Testis (tissue), 2 donors: ENCODE measurements at regions not wholly inside any gene's neighbourhood (a gene's known extent, or its start where the extent isn't known, plus 50 kb on each side); places are given as distances from the start of the nearest gene placed in this dataset.

Experiments
- DNase-seq: peaks from one replicate; pipeline ENCODE4 v3.0.0-alpha.2; 2019
- H3K27ac ChIP-seq, 2 donors: fragments of 200-600 bp; sonication (generic); one replicate each; pipeline ENCODE4 v1.5.1; 2019
- H3K27me3 ChIP-seq: fragments of 200-600 bp; sonication (generic); one replicate; pipeline ENCODE4 v1.5.1; 2019
- H3K36me3 ChIP-seq: fragments of 200-600 bp; sonication (generic); one replicate; pipeline ENCODE4 v1.5.1; 2017; ENCODE audit warnings: low read depth; ENCODE audit errors: missing control alignments
- H3K4me1 ChIP-seq: fragments of 200-600 bp; sonication (generic); one replicate; pipeline ENCODE4 v1.5.1; 2019
- H3K4me3 ChIP-seq, 2 donors: fragments of 200-600 bp; sonication (generic); one replicate each; pipeline ENCODE4 v1.5.1; 2017 to 2019
- H3K9me3 ChIP-seq: fragments of 200-600 bp; sonication (generic); one replicate; pipeline ENCODE4 v1.5.1; 2017
- POLR2A ChIP-seq: fragments of 450-650 bp; IDR thresholded peaks from one replicate; pipeline ENCODE4 v1.6.1; 2017; ENCODE audit warnings: antibody characterized with exemption, mild to moderate bottlenecking, moderate library complexity
- WGBS, 2 donors: methylation state at CpG; one replicate each; pipeline ENCODE4 v1.1.5; 2018; 5-methylcytosine and 5-hydroxymethylcytosine counted together
- intact Hi-C: fragments of 100-400 bp; cut with DNase I; formaldehyde crosslinking; loops from one replicate; pipeline ENCODE4 v1.15.1; 2023; ENCODE audit warnings: low total_unique reads
- TF ChIP-seq, protein P1 (sequence below), 3 experiments: fragments of 450-650 bp in 2 of 3; fragments of 200-600 bp in 1 of 3; sonication (generic) in 1 of 3; IDR thresholded peaks; one replicate each; pipeline ENCODE4 v1.5.1; 2016 to 2019; ENCODE audit warnings: antibody characterized with exemption in 3 of 3, mild to moderate bottlenecking in 2 of 3, moderate library complexity in 1 of 3

DNA sequence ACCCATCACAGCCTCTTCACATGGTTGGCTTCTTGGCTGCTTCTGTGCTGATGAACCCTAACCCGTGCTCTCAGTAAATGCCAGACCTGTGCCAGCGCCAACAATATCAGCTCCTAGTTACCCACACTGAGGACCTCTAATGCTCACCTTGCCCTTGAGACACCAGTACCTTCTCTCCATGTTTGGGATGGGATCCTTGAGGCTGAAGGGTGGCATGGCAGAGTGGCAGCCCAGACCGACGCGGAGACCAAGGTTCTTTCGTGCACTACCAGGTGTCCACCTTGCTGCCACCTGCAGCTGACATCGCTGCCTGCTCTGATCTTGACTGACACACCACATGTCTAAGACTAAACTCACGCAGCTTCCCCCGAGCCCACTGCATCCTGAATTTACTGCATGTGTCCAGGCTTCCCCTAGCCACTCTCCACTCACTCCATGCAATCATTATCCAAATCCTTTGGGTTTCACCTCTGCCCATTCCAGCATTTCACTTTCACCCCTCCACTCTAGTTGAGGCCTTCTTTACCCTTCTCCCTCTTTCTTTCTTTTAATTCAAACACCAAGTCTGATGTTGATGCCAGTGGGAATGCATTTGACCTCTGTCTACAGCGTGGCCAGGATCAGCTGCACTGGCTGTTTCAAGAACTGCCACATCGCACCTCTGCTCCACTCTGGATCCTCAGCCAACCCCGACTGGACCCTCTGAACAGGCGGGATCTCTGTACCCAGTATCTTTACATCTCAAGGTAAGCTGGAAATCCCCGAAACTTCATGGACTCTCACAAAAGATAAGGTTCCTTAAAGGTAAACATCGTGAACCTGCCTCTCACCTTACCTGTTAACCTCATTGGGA is 294.9 kb downstream of the GLRX3 start:
- Histone ChIP-seq H3K4me1 (no peaks in the 10 kb centered on the region), H3K4me3 (no peak overlapping the region), H3K9me3 (no peaks in the 10 kb centered on the region), H3K27me3 (no peaks in the 10 kb centered on the region), H3K36me3 (no peaks in the 10 kb centered on the region), H3K27ac (no peak overlapping the region)
- WGBS, 2 donors = 89 to 94% methylated on average over 12 to 15 of the region's 15 CpGs
- intact Hi-C loops = no loop called here
- TF ChIP-seq POLR2A = no peak
- TF ChIP-seq, protein P1, sequence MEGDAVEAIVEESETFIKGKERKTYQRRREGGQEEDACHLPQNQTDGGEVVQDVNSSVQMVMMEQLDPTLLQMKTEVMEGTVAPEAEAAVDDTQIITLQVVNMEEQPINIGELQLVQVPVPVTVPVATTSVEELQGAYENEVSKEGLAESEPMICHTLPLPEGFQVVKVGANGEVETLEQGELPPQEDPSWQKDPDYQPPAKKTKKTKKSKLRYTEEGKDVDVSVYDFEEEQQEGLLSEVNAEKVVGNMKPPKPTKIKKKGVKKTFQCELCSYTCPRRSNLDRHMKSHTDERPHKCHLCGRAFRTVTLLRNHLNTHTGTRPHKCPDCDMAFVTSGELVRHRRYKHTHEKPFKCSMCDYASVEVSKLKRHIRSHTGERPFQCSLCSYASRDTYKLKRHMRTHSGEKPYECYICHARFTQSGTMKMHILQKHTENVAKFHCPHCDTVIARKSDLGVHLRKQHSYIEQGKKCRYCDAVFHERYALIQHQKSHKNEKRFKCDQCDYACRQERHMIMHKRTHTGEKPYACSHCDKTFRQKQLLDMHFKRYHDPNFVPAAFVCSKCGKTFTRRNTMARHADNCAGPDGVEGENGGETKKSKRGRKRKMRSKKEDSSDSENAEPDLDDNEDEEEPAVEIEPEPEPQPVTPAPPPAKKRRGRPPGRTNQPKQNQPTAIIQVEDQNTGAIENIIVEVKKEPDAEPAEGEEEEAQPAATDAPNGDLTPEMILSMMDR (IDR thresholded peaks at IDR 0.05) = no peak
- DNase-seq = peak; percentile 6

DNA sequence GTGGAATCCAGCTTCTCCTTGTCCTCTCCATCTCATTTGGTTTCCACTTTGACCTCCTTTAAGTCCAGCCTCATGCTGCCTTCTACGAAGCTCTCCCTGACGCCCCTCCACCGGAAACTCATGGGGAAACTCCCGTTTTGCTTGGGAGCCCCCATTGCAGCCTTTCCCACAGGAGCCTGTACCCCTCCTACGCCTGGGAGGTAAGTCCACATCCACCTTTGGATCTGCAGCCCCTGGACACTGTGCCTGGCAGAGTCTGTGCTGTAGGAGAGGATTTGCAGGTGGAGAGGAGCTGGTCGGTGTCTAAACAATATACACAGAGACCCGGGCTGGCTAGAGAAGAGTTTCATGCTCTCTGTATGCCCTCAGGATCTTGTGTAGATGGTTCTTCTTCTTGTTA is 296.1 kb downstream of the GLRX3 start:
- H3K4me3 ChIP-seq = no peak overlapping the region
- TF ChIP-seq, protein P1 (IDR thresholded peaks at IDR 0.05) = no peak
- no peak for TF ChIP-seq POLR2A
- H3K27ac ChIP-seq = no peak overlapping the region
- H3K36me3 ChIP-seq = no peaks in the 10 kb centered on the region
- DNase-seq = no peak
- H3K4me1 ChIP-seq = no peaks in the 10 kb centered on the region
- WGBS, 2 donors = 87 to 89% methylated on average over 7 of the region's 7 CpGs
- intact Hi-C loops = no loop called here
- no peaks in the 10 kb centered on the region for H3K27me3 ChIP-seq
- H3K9me3 ChIP-seq = no peaks in the 10 kb centered on the region

DNA sequence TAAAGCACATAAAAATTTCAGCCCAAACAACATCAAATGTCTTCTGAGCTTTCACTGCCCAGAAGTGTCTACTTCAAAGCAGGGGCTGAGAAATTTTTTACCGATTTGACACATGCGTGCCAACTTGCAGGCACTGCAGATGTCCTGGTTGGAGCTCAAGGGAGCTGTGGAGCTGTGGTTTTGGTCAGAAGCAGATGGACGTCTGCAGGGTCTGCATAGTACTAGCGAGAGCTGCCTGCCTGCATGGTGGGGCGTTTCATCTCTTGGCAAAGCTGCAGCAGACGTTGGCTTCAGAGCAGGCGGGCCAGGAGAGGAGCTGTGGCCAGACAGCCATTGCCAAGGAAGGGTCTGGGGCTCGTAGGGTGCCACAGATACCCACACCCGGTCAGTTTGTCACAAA is 296.7 kb downstream of the GLRX3 start:
- WGBS, 2 donors = 81 to 86% methylated on average over 9 of the region's 9 CpGs
- Histone ChIP-seq H3K27ac (no peak overlapping the region), H3K36me3 (no peaks in the 10 kb centered on the region), H3K27me3 (no peaks in the 10 kb centered on the region), H3K4me1 (no peaks in the 10 kb centered on the region), H3K4me3 (no peak overlapping the region), H3K9me3 (no peaks in the 10 kb centered on the region)
- no peak for TF ChIP-seq POLR2A
- TF ChIP-seq, protein P1 (IDR thresholded peaks at IDR 0.05) = no peak
- intact Hi-C loops = no loop called here
- DNase-seq = no peak

DNA sequence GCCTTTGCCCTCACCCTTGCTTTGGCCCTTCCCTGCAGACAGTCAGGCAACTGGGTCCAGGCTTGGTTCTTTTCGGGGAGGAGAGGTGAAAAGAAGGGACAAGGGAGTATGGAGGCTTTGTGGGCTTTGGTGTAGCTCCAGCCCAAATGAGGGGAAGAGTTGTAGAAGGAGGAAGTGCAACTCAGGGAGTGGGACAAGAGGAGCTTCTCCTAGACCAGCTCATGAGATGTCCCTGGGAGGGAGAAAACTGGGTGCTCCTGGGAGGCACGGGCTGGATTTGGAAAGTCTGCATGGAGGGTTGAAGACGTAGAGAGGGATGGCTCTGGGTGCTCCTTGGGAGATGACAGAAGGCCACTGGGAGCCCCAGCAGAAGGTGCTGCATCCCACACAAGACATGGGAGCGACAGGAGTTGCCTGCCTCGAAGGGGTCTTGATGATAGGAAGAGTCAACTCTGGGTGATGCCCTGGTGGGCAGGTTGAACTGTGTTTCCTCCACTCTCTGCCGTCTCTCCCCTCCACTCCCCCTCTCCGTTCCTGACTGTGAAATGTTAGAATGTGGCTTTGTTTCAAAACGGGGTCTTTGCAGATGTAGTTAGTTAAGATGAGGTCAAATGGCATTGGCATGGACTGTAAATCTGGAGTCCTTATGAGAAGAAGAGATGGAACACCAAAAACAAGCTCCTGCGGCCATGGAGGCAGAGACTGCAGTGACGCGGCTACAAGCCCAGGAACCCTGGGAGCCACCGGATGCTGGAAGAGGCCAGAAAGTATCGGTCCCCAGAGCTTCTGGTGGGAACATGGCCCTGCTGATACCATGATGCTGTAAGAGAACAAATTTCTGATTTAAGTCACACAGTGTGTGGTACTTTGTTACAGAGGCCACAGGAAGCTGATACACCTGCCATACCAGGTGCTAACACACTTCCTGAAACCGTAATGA is 298.5 kb downstream of the GLRX3 start:
- TF ChIP-seq POLR2A = no peak
- TF ChIP-seq, protein P1 (IDR thresholded peaks at IDR 0.05) = no peak
- no peak overlapping the region for H3K4me3 ChIP-seq
- no peak for DNase-seq
- no peaks in the 10 kb centered on the region for H3K9me3 ChIP-seq
- 81 to 84% methylated on average over 13 to 14 of the region's 14 CpGs for WGBS, 2 donors
- H3K27ac ChIP-seq = no peak overlapping the region
- intact Hi-C loops = no loop called here
- H3K36me3 ChIP-seq = no peaks in the 10 kb centered on the region
- no peaks in the 10 kb centered on the region for H3K27me3 ChIP-seq
- no peaks in the 10 kb centered on the region for H3K4me1 ChIP-seq
